ENCODE measurements at regions not wholly inside any gene's neighbourhood (a gene's known extent, or its start where the extent isn't known, plus 50 kb on each side); places are given as distances from the start of the nearest gene placed in this dataset.

DNA sequence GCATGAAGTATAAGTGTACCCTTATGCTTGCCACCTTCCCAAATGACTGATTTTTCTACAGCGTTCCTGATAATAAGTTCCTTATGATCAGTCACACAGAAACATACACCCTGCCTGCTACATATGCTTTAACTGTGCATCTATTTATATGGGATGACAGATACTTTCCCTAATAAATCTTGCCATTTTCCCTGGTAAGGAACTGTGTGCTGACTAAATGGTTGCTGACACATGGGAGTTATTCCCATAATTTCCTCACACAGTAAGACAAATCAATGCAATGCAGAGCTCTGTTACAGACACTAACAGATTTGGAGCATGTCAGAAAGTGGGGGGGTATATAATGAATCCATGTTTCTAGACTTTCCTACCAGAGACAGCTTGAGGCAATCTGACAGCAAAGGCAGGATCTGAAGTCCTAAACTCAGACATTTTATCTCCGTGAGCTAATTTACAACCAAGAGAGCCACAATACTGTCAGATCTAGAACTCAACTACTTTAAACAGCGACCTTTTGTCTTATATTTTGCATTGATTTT, 86.9 kb upstream of the TCF12 start:
- DNase-seq (ENCODE audit: low spot score): no peak
- no TSS peak for BruUV-seq (replicated peaks)
- CTCF ChIA-PET: no interaction called here
- Histone ChIP-seq H3K27ac (ENCODE audit: low read depth, low read length, poor library complexity, severe bottlenecking) (no peak overlapping the region), H3K27me3 (replicated peaks; ENCODE audit: insufficient read depth, low read depth, low read length, poor library complexity) (no peaks in the 10 kb centered on the region), H3K36me3 (ENCODE audit: insufficient read depth, low read length, poor library complexity, severe bottlenecking) (no peaks in the 10 kb centered on the region), H3K9me3 (ENCODE audit: low read depth, low read length, poor library complexity, severe bottlenecking) (no peaks in the 10 kb centered on the region), H3K4me3 (ENCODE audit: low read depth, low read length, poor library complexity, severe bottlenecking) (no peak overlapping the region), H3K4me1 (ENCODE audit: insufficient read depth, low read length, poor library complexity, severe bottlenecking) (peaks cover 12% of the 10 kb centered on the region)
- TF ChIP-seq, protein P1, sequence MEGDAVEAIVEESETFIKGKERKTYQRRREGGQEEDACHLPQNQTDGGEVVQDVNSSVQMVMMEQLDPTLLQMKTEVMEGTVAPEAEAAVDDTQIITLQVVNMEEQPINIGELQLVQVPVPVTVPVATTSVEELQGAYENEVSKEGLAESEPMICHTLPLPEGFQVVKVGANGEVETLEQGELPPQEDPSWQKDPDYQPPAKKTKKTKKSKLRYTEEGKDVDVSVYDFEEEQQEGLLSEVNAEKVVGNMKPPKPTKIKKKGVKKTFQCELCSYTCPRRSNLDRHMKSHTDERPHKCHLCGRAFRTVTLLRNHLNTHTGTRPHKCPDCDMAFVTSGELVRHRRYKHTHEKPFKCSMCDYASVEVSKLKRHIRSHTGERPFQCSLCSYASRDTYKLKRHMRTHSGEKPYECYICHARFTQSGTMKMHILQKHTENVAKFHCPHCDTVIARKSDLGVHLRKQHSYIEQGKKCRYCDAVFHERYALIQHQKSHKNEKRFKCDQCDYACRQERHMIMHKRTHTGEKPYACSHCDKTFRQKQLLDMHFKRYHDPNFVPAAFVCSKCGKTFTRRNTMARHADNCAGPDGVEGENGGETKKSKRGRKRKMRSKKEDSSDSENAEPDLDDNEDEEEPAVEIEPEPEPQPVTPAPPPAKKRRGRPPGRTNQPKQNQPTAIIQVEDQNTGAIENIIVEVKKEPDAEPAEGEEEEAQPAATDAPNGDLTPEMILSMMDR (conservative IDR thresholded peaks at IDR 0.05; ENCODE audit: low read depth, low read length): no peak
- no peak for TF ChIP-seq EZH2 (IDR thresholded peaks at IDR 0.05; ENCODE audit: borderline replicate concordance, low read depth, low read length, poor library complexity, severe bottlenecking)
- POLR2A ChIA-PET (ENCODE audit: low non-redundant PET): no interaction called here
- intact Hi-C loops (cut with micrococcal nuclease; ENCODE audit: unreplicated experiment): no loop called here

DNA sequence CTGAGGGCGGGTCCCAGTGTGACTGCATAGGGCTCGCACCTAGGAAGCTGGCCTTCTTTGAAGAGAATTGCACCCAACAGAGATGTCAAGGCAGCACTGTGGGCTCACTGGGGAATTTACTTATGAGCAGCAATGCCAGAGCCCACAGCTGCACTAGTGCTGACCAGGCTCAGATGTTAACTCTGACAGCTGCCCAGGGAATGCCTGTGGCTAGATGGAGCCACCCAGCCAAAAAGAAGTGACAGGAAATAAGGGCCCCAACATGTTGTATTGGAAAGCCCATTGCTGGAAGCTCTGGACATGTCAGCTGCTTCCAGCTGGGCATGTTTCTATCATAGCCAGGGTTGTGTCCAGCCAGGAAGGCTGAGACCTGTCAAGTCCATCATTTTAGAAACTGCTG, 90.9 kb upstream of the ZNF280D start:
- H3K27ac ChIP-seq (ENCODE audit: low read depth, low read length, poor library complexity, severe bottlenecking): no peak overlapping the region
- peaks cover 21% of the 10 kb centered on the region for H3K4me1 ChIP-seq (ENCODE audit: insufficient read depth, low read length, poor library complexity, severe bottlenecking)
- intact Hi-C loops (cut with micrococcal nuclease; ENCODE audit: unreplicated experiment): loop anchor here (5.0 to 10.0 kb wide), 2 partner anchors 328 to 391 kb away; no protein-coding TSS in a partner anchor
- H3K36me3 ChIP-seq (ENCODE audit: insufficient read depth, low read length, poor library complexity, severe bottlenecking): no peaks in the 10 kb centered on the region
- TF ChIP-seq, protein P1 (conservative IDR thresholded peaks at IDR 0.05; ENCODE audit: low read depth, low read length): no peak
- no peak for TF ChIP-seq EZH2 (IDR thresholded peaks at IDR 0.05; ENCODE audit: borderline replicate concordance, low read depth, low read length, poor library complexity, severe bottlenecking)
- no peak overlapping the region for H3K4me3 ChIP-seq (ENCODE audit: low read depth, low read length, poor library complexity, severe bottlenecking)
- BruUV-seq (replicated peaks): no TSS peak
- CTCF ChIA-PET: no interaction called here
- H3K9me3 ChIP-seq (ENCODE audit: low read depth, low read length, poor library complexity, severe bottlenecking): no peaks in the 10 kb centered on the region
- POLR2A ChIA-PET (ENCODE audit: low non-redundant PET): no interaction called here
- DNase-seq (ENCODE audit: low spot score): no peak
- no peaks in the 10 kb centered on the region for H3K27me3 ChIP-seq (replicated peaks; ENCODE audit: insufficient read depth, low read depth, low read length, poor library complexity)

DNA sequence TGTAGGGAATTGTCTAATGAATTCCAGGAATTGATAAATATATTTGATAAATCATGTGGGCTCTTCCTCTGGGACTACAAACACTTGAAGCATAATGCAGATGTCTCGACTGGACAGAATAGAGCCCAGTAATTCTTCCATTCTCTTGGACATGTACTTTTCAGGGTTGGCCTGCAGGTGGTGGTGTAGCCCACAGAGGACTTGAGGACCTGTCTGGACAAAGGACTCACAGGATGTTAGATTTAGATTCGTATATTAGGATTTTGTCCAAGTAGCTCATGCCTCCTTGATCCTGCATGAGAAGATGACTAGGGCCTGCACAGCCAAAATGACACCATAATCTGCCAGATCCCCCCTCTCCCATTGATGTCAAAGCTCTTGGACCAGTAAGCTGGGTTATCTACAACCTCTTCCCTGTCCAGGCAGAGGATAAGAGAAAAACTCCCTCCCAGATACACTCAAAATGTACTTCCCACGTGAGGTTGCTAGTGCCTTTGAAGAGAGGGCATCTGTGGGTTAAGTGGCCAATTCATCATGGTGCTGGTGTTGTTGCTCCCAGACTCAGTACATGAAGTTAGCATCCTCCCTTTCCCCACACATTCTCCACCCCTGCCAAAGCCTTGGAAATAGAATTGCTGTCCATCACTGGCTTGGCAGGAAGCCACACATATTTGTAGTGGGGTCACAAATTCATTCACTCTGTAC, 88.6 kb upstream of the ZNF280D start:
- POLR2A ChIA-PET (ENCODE audit: low non-redundant PET): interaction anchor here (0.6 kb wide), 1 partner anchor 17 kb away, joined by 3 read pairs; no protein-coding TSS in a partner anchor
- CTCF ChIA-PET: interaction anchor here (0.5 to 0.8 kb wide), 3 partner anchors 48 to 706 kb away, joined by 4 to 9 read pairs (median 6); no protein-coding TSS in a partner anchor
- Histone ChIP-seq H3K4me1 (ENCODE audit: insufficient read depth, low read length, poor library complexity, severe bottlenecking) (peaks cover 39% of the 10 kb centered on the region), H3K9me3 (ENCODE audit: low read depth, low read length, poor library complexity, severe bottlenecking) (no peaks in the 10 kb centered on the region), H3K27me3 (replicated peaks; ENCODE audit: insufficient read depth, low read depth, low read length, poor library complexity) (no peaks in the 10 kb centered on the region), H3K27ac (ENCODE audit: low read depth, low read length, poor library complexity, severe bottlenecking) (no peak overlapping the region), H3K36me3 (ENCODE audit: insufficient read depth, low read length, poor library complexity, severe bottlenecking) (no peaks in the 10 kb centered on the region), H3K4me3 (ENCODE audit: low read depth, low read length, poor library complexity, severe bottlenecking) (no peak overlapping the region)
- no TSS peak for BruUV-seq (replicated peaks)
- intact Hi-C loops (cut with micrococcal nuclease; ENCODE audit: unreplicated experiment): loop anchor here (2.0 to 10.0 kb wide), 3 partner anchors 325 to 393 kb away; no protein-coding TSS in a partner anchor
- peak; percentile 77 for DNase-seq (ENCODE audit: low spot score)
- TF ChIP-seq, protein P1 (conservative IDR thresholded peaks at IDR 0.05; ENCODE audit: low read depth, low read length): peak; percentile 73
- TF ChIP-seq EZH2 (IDR thresholded peaks at IDR 0.05; ENCODE audit: borderline replicate concordance, low read depth, low read length, poor library complexity, severe bottlenecking): no peak
